ENCODE measurements at regions not wholly inside any gene's neighbourhood (a gene's known extent, or its start where the extent isn't known, plus 50 kb on each side); places are given as distances from the start of the nearest gene placed in this dataset.

DNA sequence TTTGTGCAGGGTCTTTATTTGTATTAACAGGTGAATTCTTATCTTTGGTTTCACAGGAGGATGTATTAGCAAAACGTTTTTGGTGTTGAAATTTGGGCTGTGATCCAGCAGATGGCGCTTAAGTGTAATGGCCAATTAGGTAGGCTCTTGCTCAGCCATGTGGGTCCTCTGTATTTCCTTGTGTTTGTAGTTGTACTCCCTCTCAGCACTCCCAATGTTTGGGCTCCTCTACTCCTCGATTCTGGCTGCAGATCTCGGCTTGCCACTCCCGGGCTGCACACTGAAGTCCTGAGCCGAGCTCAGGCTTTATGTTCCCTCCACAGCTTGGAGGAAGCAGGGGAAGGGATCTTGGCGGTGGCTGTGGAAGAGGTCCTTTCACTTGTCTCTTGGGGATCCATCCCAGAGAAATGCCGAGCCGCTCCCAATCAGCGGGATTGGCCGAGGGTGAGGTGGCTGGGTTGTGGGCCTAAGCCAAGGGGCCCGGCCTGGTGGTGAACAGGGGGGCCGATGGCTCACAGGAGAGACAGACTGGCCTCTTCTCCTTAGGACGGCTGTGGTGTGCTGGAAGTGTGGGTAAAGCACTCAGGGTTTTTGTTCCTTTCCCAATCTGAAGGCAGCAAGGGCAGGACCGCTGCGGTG is 133.7 kb downstream of the AEBP2 start:
- no peak for DNase-seq (ENCODE audit: low spot score)

DNA sequence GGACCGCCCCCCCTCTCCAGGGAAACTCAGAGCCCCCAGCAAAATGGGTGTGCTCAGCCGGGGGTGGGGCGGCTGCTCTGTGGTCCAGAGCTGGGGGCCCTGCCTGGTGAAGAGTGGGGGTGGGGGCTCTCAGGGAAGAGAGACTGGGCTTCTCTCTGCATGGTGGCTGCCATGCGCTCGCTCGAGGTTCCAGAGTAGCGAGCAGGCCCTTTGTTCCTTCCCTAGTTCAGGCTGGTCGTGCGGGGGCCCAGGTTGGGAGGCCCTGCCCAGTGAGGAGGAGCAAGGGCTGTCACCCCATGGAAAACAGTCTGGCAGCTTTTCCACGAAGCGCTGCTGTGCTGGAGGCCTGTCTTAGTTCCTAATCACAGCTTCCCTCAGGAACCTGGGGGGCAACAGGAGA is 134.6 kb downstream of the AEBP2 start:
- no peak for DNase-seq (ENCODE audit: low spot score)

DNA sequence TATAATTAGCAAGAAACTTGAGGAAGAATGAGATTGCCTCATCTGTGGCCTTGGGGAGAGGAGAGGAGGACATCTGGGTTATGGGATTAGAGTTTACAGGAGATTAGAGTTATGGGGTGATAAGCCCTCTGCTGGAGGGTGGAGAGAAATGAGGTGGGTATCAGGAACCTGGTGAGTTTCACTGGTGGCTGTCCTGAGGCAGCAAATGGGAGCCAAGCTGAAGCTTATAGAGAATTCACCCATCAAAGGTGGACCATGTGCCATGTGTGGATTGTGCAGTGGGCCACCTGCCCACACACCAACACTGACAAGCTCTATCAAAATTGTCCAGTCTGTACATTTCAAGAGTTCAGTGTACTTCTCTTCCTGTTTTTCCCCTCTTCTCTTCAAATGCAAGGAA is 135.3 kb downstream of the AEBP2 start:
- DNase-seq (ENCODE audit: low spot score), result no peak

DNA sequence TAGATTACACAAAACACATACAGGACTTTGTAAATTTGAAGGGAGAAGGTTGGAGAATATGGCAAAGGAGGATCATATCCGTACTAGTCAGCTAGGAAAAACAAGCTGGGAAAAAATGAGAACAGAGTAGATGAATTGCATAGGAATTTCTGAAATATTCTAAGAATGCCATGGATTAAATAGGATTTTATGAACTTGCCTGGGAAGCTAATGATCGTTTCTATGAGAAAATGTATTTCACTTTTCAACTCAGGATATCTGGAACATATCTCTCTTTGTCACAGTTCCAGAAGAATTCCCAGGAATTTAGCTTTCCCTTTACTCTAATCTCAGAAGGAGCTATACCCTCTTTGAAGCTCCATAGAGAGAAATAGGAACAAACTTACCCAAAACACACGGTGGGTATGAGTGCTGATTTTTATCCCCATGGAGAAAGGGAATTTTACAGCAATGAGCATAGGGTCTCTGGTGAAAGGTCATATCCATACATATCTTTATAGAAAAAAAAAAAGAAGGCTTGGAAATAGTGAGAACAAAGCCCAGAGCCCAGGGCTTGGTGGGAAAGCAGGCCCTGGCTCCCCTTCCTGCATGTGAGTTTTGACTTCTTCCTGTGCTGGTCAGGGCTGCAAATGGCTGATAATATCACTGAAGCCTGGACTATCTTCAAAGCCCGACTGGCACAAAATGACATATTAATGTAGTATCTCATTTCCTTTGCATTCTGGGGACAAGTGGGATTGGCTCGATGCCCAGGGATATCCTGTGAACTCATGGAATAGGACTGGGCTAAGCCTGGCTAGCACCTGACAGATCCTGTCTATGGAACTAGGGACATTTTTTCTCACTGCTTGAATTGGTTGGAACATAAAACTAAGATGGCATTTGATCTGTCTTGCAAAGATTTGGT is 136.3 kb downstream of the AEBP2 start:
- no peak for DNase-seq (ENCODE audit: low spot score)

DNA sequence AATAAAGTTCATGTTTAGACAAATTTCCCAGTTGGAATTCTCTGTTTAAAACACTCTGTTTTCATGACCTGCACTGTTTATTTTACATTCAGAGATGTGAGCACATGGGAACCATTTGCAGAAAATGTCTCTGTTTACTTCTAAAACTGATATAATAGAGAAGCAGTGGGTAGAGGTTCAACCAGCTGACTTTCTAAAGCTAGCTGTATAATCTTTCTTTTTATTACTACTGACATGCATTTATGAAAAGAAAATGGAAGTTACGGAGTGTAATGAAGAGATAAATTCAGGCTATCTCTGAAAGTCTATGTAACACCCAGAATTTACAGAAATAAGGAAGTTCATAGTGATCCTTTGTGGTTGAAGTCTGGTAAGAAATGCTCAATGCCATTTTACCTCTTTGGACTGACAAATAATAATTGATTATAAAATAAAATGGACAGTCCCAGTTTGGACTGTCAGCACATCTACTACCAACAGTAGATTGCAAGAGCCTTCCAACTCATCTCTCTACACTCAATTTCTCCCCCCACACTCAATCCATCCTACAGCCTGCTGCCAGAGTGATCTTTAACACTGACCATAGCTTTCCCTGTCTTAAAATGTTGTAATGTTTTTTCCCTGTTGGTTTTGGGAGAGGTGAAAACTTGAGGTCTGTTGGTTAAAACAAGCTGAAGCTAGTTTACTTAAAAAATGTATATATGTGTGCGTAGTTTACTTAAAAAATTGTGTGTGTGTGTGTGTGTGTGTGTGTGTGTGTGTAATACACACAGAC is 137.4 kb downstream of the AEBP2 start:
- no peak for DNase-seq (ENCODE audit: low spot score)

DNA sequence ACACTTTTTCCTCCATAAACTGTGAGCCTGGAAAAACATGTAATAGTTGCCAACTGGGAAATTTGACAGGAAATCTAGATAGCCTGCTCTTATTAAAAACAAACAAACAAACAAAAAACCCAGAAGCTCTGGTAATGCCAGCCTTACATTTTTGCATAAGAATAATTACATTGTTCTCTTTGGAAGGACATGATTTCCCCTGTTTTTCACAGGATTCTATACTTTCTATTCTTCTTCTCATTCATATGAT is 137.9 kb downstream of the AEBP2 start:
- DNase-seq (ENCODE audit: low spot score), result no peak

DNA sequence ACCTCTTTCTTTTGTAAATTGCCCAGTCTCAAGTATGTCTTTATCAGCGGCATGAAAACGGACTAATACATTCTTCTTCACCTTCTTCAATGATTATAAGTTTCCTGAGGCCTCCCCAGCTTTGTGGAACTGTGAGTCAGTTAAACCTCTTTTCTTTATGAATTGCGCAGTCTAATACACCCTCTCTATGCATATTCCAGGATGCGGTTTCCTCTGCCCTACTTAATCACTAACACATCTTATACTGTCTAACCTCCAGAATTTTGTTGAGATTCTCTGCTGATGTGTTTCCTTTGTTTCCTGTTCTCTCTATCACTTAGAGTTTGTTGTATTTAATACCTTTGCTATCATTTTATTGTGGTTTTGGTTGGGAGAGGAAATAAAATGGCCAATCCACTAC is 145.4 kb downstream of the AEBP2 start:
- no peak for DNase-seq (ENCODE audit: low spot score)

DNA sequence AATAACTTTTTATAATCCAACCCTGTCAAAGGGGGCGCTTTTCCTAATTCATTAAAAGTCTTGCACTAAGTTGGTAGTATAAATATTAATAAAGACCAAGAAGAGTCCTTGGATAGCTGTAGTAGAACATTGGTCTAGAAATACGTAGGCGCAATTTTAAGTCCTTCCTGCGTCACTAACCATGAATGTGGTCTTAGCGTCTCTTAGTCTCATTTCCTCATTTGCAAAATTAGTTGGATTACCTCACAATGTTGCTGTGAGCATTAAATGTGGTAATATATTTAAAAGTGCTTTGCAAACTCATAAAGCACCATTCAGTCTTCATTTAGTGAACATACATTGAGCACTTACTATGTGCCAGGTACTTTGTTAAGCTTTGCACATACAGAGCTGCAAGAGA is 149.7 kb downstream of the AEBP2 start:
- DNase-seq (ENCODE audit: low spot score), result no peak

DNA sequence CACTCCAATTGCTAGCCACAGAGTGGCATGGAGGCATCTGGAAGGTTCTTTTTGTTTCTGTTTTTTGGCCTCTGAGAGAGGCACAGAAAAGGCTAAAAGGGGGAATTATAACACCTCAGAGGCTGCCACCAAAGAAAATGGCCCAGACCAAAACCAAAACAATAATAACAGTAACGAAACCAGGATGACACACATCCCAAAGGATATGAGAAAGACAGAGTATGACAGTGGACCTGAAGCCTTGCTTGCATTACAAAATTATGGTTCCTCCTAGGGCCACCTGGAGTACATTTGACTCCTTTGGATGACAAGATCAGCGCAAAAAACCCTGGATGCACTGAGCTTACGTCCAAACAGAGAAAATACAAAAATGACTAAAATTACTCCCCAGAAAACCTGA is 152.7 kb downstream of the AEBP2 start:
- no peak for DNase-seq (ENCODE audit: low spot score)

DNA sequence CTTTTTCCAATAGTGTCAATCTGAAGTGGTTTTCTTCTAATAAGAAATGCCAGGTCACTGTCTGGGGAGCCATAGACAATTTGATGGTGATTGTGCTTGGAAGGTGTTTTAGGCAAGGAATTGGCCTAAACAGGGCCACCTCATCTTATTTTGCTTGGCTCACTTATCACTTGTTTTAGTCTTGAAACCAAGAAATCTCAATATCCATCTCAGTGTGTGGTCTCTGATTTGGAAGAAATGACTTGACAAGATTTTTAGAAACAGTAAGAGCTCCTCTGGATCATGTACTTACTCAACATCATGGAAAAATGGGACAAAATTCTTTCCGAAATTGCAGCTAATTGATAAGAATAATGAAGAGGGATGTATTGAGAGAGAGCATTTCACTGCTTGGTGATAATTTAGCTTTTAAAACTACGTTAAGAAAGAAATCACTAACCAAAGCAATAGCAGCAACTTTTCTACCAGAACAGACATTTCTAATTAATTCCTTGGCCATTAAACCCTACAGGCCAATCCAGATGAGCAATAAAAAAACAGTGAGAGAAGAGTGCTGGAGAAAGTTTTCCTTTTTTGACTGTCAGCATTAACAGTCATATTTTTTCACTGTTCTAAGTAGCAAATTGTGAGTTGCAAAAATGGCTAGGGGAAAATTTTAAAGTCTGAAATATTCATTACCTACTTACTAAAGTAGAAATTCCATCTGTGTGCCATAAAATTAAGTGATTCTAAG is 157.3 kb downstream of the AEBP2 start:
- no peak for DNase-seq (ENCODE audit: low spot score)

DNA sequence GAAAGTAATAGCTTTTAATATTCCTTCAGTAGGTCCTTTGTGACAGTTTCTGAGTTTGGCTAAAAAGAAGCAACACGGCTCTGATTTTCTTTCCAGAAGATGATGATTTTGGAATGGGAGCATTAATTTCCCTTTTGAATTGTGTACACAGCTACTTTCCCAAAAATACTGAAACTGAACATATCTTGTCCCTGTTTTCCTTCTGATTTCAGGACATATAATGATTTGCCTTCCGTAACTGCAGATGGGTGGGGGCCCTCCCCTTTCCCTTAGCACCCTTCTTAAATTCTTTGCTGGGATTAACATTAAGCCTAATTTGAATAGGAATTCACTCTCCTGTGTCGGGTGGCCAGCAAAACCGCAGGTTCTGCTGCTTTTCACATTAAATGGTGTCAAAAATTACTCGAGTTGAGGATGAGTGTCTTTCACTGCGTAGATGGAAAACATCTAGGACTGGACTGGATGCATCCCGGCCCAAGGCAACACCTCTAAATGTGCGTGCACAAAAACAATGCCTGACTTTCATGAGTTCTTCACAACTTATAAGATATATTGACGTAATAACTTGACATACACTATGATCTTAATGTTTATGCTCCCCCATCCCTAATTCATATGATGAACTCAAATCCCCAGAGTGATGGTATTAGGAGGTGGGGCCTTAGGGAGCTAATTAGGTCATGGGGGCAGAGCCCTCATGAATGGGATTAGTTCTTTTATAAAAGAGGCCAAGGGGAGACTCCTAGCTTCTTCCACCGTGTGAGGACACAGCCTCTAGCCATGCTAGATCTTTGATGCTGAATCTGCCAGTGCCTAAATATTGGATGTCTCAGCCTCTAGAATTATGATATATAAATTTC is 158.1 kb downstream of the AEBP2 start:
- DNase-seq (ENCODE audit: low spot score), result peak; percentile 53

DNA sequence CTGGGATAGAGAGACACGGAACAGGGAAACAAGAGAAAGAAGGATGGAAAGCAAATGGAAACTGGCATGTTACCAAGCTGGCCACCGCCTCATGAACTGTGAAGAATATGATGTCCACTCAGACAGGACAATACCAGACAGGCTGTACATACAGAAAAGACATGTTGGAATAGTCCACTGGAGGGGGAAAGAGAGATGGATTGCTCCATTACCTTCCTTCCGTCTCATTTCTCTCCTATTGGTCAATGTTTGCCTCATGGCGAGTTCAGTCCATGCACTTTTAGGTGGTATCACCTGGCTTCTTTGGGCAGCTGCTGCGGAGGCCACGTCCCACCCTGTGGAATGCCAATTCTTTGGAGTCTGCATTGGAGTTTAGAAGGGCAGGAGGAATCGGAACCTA is 166.4 kb downstream of the AEBP2 start:
- DNase-seq (ENCODE audit: low spot score), result no peak

DNA sequence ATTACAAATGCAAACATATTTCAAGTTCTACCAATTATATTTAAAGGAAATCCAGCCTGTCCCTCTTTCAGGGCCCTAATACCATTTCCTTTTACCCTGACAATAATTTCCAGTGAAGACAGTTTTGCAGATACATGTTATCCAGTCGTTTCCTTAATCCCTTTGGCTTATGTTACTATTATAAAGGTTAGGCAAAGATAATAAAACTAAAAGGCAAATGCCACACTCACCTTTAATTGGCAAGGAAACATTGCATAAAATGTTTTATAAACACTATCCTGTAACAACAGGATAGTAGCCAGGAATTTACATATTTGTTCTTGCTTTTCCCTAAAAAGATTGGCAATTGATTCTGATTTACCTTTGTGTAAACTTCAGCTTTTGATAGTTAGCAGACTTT is 168.7 kb downstream of the AEBP2 start:
- no peak for DNase-seq (ENCODE audit: low spot score)

DNA sequence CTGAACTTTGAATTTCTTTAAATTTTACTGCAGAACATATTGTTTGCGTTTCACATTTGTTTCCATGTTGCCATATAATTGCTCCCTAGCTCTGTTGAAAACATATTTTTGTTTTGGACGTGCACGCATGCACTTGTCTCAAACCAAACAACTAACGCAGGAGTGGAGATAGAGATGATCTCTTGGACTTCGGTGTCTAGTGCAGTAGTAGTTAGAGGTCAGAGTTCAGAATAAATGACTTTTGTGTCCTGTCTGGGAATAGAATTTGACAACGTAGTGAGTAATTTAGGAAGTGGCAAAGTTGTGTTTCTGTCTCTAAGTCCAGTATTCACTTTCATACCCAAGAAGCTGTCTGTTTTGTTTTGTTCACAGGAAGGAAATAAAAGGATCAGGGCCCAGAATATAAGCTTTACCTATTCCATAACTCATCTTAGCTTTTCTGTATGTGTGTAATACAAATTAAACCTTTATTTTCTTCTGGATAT is 173.8 kb downstream of the AEBP2 start:
- no peak for DNase-seq (ENCODE audit: low spot score)

DNA sequence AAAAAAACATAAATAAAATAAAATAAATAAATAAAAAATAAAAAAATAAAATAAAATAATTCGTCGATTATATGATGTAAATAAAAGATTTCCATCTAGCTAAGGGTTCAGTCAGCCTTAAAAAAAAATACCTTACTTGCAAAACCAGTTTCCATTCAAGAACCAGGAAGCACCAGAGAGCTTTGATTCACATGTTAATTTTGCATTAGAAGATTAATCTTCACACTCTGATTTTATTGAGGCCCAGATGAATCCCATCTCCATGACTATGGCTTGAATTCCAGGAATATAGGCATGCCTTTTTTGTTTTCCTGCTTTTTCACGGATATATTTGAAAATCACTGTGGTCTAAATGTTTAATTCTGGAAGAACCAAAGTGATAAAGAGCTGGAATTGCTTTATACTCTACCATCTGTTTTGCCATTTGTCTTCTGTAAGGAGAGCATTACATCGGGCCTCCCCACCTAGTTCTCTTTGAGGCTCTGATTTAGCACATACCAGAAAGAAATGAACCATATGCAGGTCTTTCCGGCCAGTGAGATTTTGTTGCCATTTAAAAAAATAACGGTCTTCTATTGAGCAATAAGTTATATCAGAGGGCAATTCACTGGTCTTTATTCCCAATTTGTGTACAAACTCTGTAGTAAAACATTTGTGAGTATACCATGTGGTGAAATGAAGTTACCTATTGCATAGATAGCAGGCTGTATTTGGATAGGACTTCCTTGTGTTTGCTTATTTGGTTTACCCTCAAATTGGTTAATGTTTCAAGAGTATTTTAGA is 175.5 kb downstream of the AEBP2 start:
- DNase-seq (ENCODE audit: low spot score), result no peak

DNA sequence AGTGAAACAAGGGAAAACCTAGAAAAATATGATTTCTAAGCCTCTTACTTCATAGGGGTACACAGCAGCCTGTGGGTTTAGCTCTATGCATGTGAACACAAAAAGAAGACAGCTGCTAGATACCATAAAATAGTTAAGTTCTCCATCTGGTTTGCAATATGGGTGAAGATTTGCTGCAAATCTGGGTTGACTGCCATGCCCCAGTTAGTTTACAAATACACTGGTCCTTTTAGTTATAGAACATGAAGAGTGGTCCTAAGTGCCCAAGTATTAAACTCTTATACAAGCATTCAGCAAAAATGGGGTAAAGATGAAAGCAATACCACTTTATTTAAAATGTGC is 176.1 kb downstream of the AEBP2 start:
- DNase-seq (ENCODE audit: low spot score), result no peak

DNA sequence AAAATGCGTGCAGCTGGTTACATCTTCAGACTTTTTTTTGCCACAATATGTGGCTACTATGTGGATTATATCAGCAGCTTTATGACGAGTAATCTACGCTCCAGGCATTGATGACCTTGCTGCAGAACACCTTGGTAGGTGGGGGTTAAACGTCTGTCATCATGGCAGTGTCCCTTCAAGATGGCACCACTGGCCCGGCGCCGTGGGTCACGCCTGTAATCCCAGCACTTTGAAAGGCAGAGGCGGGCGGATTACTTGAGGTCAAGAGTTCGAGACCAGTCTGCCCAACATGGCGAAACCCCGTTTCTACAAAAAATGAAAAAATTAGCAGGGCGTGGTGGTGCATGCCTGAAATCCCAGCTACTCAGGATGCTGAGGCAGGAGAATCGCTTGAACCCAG is 177.5 kb downstream of the AEBP2 start:
- DNase-seq (ENCODE audit: low spot score), result no peak

DNA sequence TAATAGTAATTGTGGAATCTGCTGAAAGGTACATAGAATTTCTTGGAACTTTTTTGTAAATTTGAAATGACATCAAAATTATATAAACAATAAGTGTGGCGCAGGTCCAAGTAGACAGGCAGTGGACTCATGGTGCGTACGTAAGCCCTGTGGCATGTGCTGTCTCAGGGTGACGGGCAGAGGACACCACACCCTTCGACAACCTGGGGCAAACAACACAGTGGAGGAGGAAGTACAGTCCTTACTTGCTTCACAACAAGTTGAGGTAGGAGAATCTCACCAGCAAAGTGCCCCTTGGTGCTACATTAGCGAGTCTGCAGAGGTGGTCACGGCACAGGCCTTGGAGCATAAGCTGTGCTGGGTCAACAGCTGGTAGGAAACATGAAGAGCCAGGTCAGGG is 180.9 kb downstream of the AEBP2 start:
- DNase-seq (ENCODE audit: low spot score), result no peak

DNA sequence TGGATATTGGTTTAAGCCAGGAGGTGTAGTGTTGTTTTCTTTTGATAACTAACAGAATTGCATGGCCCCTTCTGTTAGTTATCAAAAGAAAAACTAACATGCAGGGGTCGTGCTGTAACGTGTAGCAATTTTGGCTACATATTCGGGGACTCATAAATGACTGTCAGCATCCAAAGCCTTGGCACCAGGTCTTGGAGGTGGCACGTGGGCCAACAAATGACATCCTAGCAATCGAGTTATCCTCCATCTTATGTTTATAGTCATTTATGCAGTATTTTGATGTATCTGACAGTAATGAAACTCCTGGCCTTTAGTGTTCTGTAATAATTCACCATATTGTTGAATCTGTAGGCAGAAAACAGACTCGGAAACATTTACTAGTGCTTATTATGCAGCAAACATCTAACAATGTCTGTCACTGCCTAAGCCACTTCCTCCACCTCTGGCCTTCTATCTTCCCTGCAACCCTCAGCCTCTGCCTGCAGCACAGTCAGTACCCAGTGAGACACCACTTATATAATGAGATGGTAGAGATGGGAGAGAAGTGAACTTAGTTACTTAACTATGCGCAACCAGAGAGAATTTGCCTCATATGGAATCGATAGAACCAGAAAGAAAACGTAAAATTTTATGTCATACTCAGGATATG is 184.6 kb downstream of the AEBP2 start:
- DNase-seq (ENCODE audit: low spot score), result no peak

DNA sequence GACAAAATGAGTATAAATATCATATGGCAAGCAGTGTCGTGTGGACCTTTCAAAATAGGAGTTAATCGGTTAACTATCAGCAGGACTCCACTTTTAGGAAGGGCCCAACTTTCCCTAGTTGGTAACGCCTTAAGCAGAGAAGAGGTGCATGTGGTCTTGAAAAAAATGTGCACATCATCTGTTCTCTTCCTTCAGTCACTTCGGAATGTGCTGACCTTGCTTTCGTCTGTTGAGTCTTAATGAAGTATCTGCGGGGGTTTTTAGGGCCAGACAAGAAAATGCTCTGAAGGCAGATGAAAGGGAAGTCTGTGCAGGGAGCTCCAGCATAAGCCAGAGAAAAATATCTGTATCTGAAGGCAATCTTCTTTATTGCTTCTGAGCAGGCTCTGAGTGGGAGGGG is 185.2 kb downstream of the AEBP2 start:
- DNase-seq (ENCODE audit: low spot score), result no peak

All from ecto neural progenitor cell (in vitro differentiated cells).